MCF 10A (cell line): ENCODE measurements at regions not wholly inside any gene's neighbourhood (a gene's known extent, or its start where the extent isn't known, plus 50 kb on each side); places are given as distances from the start of the nearest gene placed in this dataset.

ENCODE experiments used
- BruUV-seq: library from RNA; stranded (reverse); fragments of 400-500 nt; replicated peaks from 2 replicates; lab custom pipeline; 2021; lab: Mats Ljungman, UMichigan
- CTCF ChIA-PET: fragments of 300-600 bp; sonication (Branson Sonifier 250); formaldehyde crosslinking; extraction: SDS; loops from one replicate; lab custom pipeline; 2021; ENCODE audit warnings: antibody characterized with exemption, inconsistent platforms; lab: Yijun Ruan, JAX
- POLR2A ChIA-PET: fragments of 300-600, 350-650 bp; sonication (Branson Sonifier 250); formaldehyde crosslinking; extraction: SDS; loops from one replicate; lab custom pipeline; 2020; ENCODE audit warnings: antibody characterized with exemption, inconsistent platforms; lab: Yijun Ruan, JAX
- DNase-seq: peaks from one replicate; pipeline ENCODE4 v3.0.0-alpha.2; 2018; ENCODE audit not compliant: unreplicated experiment
- H3K27ac Mint-ChIP-seq: one replicate; pipeline ENCODE4 v1.8.0; 2022; ENCODE audit warnings: mild to moderate bottlenecking, low read depth, mixed read lengths; ENCODE audit not compliant: unreplicated experiment
- H3K27me3 Mint-ChIP-seq: one replicate; pipeline ENCODE4 v1.8.0; 2022; ENCODE audit warnings: mixed read lengths; ENCODE audit not compliant: insufficient read depth, unreplicated experiment
- H3K36me3 Mint-ChIP-seq: one replicate; pipeline ENCODE4 v1.8.0; 2022; ENCODE audit warnings: mild to moderate bottlenecking, moderate library complexity, mixed read lengths; ENCODE audit not compliant: insufficient read depth, unreplicated experiment
- H3K4me1 Mint-ChIP-seq: one replicate; pipeline ENCODE4 v1.8.0; 2022; ENCODE audit warnings: mixed read lengths; ENCODE audit not compliant: insufficient read depth, unreplicated experiment
- H3K4me3 Mint-ChIP-seq: one replicate; pipeline ENCODE4 v1.8.0; 2022; ENCODE audit warnings: mild to moderate bottlenecking, moderate library complexity, mixed read lengths; ENCODE audit not compliant: unreplicated experiment
- H3K9me3 Mint-ChIP-seq: one replicate; pipeline ENCODE4 v1.8.0; 2022; ENCODE audit warnings: mixed read lengths; ENCODE audit not compliant: unreplicated experiment
- CTCF ChIP-seq: fragments of 200-600 bp; IDR thresholded peaks from one replicate; pipeline ENCODE4 v1.8.0; 2022; ENCODE audit warnings: antibody characterized with exemption, mild to moderate bottlenecking; ENCODE audit not compliant: unreplicated experiment
- intact Hi-C: fragments of 100-400 bp; cut with micrococcal nuclease; formaldehyde crosslinking; loops from 2 replicates; pipeline ENCODE4 v1.14.1; 2022

GRCh38 chr4:112077743-112078142 lies 67.5 kb upstream of the FAM241A start:
- H3K36me3 Mint-ChIP-seq = no peaks in the 10 kb centered on the region
- ChIA-PET POLR2A (no interaction called here), CTCF (interaction anchor here (0.7 to 1.4 kb wide), 4 partner anchors 18 to 134 kb away, joined by 3 read pairs; no protein-coding TSS in a partner anchor)
- H3K4me3 Mint-ChIP-seq = no peak overlapping the region
- no peaks in the 10 kb centered on the region for H3K27me3 Mint-ChIP-seq
- no TSS peak for BruUV-seq
- H3K27ac Mint-ChIP-seq = no peak overlapping the region
- H3K9me3 Mint-ChIP-seq = no peaks in the 10 kb centered on the region
- intact Hi-C loops = no loop called here
- DNase-seq = no peak
- no peaks in the 10 kb centered on the region for H3K4me1 Mint-ChIP-seq
- TF ChIP-seq CTCF = no peak

GRCh38 chr4:112082954-112083586 lies 62.2 kb upstream of the FAM241A start:
- CTCF ChIA-PET = interaction anchor here (0.6 to 3.0 kb wide), 2 partner anchors 16 to 30 kb away, joined by 3 to 15 read pairs; no protein-coding TSS in a partner anchor
- Mint-ChIP-seq H3K36me3 (no peaks in the 10 kb centered on the region), H3K4me3 (no peak overlapping the region), H3K27ac (peak overlapping the region; percentile 79), H3K4me1 (peaks cover 24% of the 10 kb centered on the region), H3K9me3 (no peaks in the 10 kb centered on the region), H3K27me3 (no peaks in the 10 kb centered on the region)
- no TSS peak for BruUV-seq
- POLR2A ChIA-PET = interaction anchor here (1.4 to 1.5 kb wide), 2 partner anchors 31 to 149 kb away, joined by 3 to 7 read pairs; partner anchors contain the start of gene AP1AR
- intact Hi-C loops = no loop called here
- TF ChIP-seq CTCF = no peak
- DNase-seq = peak; percentile 96

GRCh38 chr4:112083587-112084347 lies 61.5 kb upstream of the FAM241A start:
- POLR2A ChIA-PET = interaction anchor here (0.8 to 1.4 kb wide), 3 partner anchors 148 to 200 kb away, joined by 3 to 7 read pairs (median 4); partner anchors contain the start of gene AP1AR
- Mint-ChIP-seq H3K4me1 (peaks cover 24% of the 10 kb centered on the region), H3K27ac (peak overlapping the region; percentile 79), H3K36me3 (no peaks in the 10 kb centered on the region), H3K4me3 (no peak overlapping the region), H3K9me3 (no peaks in the 10 kb centered on the region), H3K27me3 (no peaks in the 10 kb centered on the region)
- BruUV-seq = no TSS peak
- CTCF ChIA-PET = interaction anchor here (0.6 to 3.0 kb wide), 4 partner anchors 16 to 497 kb away, joined by 3 to 15 read pairs (median 4); no protein-coding TSS in a partner anchor
- TF ChIP-seq CTCF = no peak
- intact Hi-C loops = no loop called here
- DNase-seq = peak; percentile 19
